Nucleus accumbens (tissue), 56 donors: ENCODE measurements at regions not wholly inside any gene's neighbourhood (a gene's known extent, or its start where the extent isn't known, plus 50 kb on each side); places are given as distances from the start of the nearest gene placed in this dataset.

Experiments used
- DNase-seq, 56 donors: peaks; one replicate each; lab custom pipeline; 2025; lab: John Stamatoyannopoulos, UW

GRCh38 chr18:43869451-43870008 lies 592.2 kb upstream of the SYT4 start:
- no peak for DNase-seq

DNA sequence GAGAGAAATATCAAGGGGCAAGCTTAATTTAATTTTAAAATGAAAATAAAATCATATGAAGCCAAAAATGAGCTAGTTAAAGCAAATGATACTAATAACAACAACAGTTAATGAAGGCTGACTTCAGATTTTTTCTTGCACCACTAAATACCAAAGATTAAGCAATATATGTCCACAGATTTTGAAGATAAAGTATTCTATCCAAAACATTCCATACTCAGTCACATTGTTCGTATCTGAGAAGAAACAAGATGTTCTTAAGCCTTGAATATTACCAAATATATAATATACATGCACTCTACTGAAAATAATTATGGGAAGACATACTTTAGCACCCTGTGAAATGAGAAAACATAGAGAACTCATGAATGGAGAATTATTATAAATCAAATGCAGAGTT lies 593.3 kb upstream of the SYT4 start:
- DNase-seq = no peak

DNA sequence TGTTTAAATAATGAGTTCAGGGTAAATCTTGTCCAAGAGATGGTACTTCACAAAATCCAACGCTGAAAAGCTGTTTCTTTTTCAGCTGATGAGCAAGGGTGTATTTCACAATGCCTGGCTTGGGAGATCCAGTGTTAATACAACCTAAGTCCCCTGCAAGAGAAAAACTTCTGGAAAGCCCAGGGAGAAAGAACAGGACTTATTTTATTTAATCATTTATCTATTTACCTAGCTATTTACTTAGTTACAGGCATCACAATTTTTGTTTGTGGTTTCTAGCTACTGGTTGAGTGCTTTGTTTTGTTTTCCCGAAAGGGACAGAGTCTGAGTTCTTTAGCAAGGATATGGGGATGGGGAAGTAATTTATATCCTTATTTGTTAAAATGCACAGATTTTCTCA lies 598.2 kb upstream of the SYT4 start:
- DNase-seq = no peak

DNA sequence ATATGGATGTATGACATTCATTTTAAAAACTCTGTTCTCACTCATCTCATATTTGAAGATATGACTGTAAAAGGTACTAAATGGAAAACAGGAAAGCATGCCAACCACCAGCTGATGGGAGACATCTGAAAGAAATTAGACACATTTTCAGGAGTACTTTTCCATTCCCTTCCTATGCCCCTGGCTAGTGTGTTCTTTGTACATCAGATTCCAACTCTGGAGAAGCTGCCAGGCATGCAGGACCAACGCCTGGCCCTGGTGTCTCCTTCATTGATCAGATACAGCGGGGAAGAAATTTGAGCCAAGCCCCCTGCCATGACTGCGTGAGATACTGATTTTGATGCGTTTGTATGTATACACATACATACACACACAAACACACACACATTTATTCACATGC lies 599.0 kb upstream of the SYT4 start:
- no peak for DNase-seq

DNA sequence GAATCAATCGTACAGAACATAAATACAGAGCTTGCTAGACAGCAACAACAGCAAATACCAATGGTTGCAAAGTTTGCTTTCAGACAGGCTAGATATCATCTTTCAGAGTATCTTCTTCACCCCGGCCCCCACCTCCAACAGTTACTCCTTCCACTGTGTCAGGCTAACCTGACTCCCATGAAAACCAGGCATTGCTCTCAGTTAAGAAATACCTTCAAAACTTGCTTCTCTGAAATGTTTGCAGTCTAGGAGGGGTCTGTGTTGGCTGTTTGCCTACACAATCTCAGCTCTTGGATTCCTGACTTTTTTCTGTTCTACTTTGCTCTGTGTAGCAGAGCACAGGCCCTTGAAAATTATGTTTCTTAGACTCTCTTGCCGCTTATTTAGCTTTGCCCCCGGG lies 599.5 kb upstream of the SYT4 start:
- no peak for DNase-seq

GRCh38 chr18:43877616-43878321 lies 600.5 kb upstream of the SYT4 start:
- DNase-seq = no peak

GRCh38 chr18:43879415-43879814 lies 602.1 kb upstream of the SYT4 start:
- DNase-seq = no peak

DNA sequence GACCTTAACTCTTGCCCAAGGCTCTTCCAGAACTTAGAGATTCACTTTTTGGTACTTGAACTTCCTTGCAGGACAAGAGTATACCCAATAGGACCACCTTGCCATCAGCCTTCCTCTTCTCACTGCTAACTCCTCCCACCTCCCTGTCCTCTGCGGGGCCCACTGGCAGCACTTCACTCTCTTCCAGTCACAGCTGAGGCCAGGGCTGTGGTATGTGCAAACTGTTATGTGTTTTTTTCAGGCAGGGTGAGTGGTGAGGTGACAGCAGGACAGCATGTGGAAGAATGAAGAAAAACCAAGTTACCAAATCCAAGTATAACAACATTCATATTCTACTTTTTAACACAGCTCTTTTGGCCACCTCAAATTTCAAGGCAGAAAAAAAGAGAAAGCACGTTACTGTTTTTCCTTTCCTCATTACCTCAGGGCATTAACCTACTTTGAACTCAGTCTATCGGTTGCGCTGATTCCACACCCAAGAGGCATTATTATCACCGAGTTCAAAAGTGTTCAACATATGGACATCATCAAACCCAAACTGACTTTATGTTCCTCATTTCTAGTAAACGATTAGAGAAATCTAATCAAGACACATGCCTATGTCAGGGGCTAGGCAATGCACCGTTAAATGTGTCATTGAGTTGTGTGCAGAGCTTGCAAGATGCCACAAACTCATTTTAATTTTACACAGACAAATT lies 605.2 kb upstream of the SYT4 start:
- DNase-seq = no peak

- no peak for DNase-seq
Measured at GRCh38 chr18:43883886-43884285, 606.6 kb upstream of the SYT4 start.

DNA sequence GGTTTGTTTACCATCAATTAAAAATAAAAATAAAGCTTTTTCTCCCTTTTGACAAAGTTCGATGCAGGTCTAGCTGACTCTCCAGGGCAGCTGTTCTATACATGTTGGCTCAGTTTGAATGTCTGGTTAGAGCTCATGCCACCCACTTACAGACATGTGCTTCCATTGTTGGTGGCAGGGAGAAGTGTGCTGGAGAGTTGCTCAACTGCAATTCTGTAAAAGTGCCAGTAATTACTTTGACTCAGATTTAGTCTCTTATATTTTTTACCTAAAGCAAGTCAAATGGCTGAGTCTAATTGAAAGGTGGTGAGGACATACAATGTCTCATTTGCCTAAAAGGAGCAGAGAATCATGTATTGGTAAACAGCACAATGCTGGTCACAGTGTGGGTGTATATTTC lies 609.1 kb upstream of the SYT4 start:
- DNase-seq = no peak

DNA sequence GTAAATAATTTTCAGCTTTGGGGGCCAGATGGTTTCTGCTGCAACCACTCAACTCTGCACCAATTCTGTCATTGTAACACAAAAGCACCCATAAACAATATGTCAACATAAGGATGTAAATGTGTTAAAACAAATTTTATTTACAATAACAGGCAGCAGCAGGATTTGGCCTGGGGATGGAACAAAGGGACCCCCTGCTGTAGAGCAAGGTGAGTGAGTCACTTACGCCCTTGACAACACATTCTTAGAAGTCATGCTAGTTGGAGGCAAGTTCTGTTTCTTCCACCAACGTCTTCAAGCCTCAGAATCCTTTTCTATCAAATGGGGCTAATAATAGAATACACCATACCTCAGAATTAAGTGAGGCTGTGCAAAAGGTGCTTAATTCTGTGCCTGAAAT lies 610.2 kb upstream of the SYT4 start:
- DNase-seq = no peak

GRCh38 chr18:43888598-43888997 lies 611.3 kb upstream of the SYT4 start:
- no peak for DNase-seq

DNA sequence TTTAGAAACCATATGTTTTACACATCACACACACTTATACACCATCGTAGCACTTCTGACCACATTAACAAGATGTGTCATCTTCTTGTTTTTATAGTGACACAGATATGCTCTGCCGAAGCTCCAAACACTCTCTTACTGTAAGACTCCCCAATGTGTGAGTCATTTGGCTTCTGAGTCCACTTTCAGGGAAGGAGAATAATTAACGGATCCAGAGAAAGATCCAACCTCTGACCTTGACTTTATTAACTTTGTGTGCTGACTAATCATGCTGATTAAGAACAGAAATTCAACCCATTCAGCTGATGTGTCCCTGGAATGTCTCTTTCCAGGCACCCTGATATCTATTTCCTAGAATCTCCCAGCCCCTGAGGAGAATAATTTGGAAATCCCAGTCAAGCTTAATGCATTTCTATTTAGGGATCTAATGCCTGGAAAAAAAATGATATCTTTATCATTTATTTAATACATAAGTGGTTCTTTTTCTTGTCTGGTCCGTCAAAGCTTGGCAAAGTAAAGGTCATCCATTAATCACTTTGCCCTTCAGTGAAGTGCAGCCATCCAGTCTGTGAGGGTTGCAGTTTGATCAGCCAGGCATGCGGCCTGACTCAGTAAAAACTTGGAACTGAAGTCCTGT lies 615.8 kb upstream of the SYT4 start:
- DNase-seq = no peak

DNA sequence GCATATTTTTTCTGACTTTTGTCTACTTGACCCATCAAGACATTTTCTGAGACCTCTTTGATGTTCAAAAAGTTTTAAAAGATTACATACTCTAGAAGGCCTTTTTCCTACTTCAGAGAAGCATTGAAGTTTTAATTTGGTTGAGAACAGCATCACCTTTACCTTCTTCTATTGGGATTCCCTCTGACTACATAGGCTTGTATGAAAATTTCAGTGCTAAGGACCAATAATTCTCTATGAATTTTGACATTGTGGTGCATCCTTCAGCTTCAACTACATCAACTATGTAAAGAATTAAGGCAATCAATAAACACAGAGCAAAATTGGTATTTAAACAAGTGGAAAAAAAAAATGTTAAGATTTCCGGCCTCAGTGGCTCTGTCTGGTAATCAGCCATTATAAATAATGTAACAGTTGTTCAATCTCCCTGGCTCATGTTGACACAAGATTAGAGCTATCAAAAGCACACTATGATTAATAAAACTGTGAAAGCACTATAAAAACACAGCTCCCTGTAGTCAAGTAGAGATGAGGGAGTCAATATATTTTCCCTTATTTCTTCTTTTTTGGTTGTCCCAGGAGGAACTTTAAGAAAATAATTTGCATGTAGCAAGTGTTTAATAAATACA lies 627.0 kb upstream of the SYT4 start:
- no peak for DNase-seq

- DNase-seq = no peak
Measured at GRCh38 chr18:43914018-43914417, 636.7 kb upstream of the SYT4 start.

GRCh38 chr18:43916984-43917383 lies 639.7 kb upstream of the SYT4 start:
- DNase-seq = no peak

- DNase-seq = no peak
Measured at GRCh38 chr18:43917520-43917919, 640.2 kb upstream of the SYT4 start.

DNA sequence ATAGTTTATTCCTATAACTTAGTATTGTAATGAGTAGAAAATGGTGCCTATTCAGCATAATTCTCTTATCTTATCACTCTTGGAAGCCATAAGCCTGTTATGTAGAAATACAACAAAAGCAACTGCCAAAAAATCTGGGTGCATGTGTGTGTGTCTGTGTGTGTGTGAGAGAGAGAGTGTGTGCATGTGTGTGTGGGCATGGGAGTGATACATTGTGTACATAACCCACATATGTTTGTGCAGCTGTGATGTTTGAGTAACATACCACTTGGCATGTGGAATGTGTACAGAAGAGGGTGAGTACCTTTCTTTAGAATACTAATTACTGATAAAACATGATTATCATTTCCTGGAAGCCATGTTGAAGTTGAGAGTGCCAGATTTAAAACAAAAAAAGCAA lies 642.3 kb upstream of the SYT4 start:
- DNase-seq = no peak

GRCh38 chr18:43931439-43931838 lies 654.1 kb upstream of the SYT4 start:
- no peak for DNase-seq

- DNase-seq = no peak
Measured at GRCh38 chr18:43932140-43932539, 654.9 kb upstream of the SYT4 start.

DNA sequence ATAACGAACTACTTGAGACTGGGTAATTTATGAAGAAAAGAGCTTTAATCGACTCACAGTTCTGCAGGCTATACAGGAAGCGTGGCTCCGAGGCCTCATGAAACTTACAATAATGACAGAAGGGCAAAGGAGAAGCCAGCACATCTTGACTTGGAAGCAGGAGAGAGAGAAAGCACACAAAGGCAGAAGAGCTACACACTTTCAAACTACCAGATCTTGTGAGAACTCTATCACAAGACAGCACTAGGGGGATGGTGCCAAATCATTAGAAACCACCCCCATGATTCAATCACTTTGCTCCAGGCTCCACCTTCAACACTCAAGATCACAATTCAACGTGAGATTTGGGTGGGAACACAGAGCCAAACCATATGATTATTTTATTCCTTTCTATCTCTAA lies 655.9 kb upstream of the SYT4 start:
- no peak for DNase-seq
